HG03378 (cell line): ENCODE measurements at regions not wholly inside any gene's neighbourhood (a gene's known extent, or its start where the extent isn't known, plus 50 kb on each side); places are given as distances from the start of the nearest gene placed in this dataset.

Source experiments
- ATAC-seq: cut with Tn5 transposase; IDR thresholded peaks from one replicate; pipeline ENCODE4 v1.9.1; 2021; ENCODE audit warnings: mild to moderate bottlenecking, moderate library complexity; ENCODE audit not compliant: unreplicated experiment

DNA sequence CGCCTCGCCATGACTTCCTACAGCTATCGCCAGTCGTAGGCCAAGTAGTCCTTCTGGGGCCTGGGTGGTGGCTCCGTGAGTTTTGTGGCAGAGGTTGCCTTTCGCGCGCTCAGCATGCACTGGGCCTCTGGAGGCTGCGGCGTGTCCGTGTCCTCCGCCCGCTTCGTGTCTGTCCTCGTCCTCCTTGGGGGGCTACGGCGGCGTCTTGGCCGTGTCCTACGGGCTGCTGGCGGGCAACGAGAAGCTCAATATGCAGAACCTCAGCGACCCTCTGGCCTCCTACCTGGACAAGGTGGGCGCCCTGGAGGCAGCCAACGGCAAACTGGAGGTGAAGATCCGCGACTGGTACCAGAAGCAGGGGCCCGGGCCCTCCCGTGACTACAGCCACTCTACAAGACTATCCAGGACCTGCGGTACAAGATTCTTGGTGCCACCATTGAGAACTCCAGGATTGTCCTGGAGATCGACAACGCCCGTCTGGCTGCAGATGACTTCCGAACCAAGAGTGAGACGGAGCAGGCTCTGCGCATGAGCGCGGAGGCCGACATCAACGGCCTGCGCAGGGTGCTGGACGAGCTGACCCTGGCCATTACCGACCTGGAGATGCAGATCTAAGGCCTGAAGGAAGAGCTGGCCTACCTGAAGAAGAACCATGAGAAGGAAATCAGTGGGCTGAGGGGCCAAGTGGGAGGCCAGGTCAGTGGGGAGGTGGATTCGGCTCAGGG is 296.3 kb downstream of the OGFRL1 start:
- no peak for ATAC-seq

DNA sequence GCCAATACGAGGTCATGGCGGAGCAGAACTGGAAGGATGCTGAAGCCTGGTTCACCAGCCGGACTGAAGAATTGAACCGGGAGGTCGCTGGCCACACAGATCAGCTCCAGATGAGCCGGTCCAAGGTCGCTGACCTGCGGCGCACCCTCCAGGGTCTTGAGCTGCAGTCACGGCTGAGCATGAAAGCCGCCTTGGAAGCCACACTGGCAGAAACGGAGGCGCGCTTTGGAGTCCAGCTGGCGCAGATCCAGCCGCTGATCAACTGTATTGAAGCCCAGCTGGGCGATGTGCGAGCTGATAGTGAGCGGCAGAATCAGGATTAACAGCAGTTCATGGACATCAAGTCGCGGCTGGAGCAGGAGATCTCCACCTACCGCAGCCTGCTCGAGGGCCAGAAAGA is 296.9 kb downstream of the OGFRL1 start:
- ATAC-seq: no peak

DNA sequence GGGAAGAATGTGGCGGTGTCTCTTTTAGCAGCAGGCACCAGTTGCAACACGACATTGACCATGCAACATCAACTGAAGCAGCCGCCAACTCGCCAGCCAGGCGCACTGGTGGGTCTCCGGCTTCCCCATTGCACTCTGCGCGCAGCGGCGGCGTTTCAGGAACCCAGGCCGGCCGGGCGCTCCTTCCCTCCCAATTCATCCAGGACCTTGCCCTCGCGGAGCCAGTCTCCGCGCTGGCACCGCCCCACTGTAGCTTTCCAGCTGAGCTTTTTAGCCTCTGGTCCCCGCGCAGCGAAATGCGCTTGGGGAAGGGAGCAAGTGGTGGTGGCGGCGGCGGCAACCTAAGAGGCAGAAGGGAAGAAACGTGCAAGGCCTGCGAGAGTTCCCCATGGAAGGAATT is 297.9 kb upstream of the RIMS1 start:
- ATAC-seq: no peak

DNA sequence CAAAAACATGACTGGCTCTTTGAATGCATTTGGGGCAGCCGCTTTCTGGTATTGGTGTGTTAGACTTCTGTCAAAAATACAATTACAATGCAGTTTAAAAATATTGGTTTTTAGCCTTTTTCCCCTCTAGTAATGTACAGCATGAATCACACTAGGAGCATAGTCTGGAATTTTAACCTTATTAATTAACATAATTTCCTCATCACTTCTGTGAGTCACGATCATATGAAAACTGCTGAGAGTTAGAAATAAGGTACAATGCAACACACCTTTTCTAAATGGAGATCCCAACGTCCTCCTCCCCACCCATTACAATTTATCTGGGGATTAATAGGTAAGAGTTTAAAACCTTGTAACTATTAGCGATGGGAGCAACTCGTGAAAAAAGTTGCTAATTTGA is 297.1 kb upstream of the RIMS1 start:
- ATAC-seq: no peak

DNA sequence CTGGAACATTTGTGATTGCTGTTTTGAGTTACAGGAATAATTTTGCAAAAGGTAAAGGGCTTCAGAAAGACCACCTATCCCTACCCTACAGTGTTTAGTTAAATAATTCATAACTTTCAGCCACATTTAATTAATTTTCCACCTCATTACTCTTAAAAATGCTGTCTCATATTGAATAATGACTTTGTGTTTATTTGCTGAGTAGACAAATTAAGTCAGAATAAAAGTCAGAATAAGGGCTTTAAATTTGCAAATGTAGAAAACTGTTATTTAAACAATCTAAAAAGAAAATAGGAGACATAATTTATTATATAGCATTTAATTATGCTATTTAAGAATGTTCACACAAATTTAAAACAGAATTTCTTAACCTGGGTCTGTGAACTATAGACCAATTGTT is 293.7 kb upstream of the RIMS1 start:
- no peak for ATAC-seq

DNA sequence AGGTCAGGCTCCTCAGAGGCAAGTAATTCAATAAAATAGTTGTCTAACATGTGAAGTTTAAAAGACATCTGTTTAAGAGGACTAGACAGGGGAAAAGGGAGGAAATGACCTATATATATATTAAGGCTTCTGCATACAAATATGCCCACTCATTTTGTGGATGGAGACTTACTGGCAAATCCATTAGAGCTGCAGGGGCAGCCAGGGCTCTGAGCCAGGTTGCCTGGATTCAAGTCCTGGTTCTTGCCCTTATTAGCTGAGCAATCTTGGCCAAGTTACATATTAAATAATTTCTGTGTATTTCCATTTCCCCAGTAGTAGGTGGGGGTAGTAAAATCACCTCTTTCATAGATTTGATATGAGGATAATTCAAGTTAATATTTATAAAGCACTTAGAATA is 287.0 kb upstream of the RIMS1 start:
- no peak for ATAC-seq

DNA sequence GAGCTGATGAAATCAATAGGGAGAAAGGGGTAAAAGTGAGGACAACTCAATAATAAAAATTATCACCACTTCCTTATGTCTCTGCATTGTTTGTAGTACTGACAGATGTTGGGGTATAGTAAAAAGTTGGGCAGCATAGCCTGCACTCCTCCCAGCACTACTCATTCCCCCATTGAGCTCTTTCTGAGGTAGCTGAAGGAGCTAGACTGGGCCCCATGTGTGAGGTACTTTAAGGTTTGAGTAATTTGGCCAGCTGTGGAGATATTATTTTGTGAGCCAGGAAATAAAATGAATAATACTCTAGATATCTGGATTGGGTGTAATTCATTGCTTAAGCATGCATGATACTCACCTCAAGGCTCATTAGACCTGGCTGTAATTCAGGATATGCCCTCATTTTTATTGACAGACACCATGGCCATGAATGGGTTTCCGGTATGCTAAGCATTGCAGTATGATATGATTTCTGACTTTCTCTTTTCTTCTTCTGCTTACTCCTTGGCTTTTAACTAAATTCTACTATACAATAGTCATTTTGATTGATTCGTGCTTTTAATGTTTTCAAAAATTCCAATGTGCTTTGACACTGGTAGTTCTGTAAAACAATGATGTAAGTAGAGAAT is 283.9 kb upstream of the RIMS1 start:
- no peak for ATAC-seq

DNA sequence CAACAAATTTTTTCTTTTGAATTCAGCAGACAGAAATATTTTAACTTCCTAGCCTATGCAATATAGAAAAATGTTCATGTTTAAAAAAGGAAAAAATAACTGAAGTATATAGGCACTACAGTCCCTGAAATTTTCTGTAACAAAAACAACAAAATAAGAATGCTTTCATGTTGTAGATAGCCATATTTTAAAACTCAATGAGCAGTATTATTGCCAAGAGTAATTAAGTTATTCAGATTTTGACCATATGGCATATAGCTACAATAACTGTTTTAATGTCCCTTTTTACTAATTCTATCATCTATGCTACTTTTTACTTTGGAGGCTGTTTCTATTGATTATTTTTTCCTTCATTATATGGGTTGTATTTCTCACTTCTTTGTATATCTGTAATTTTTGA is 283.3 kb upstream of the RIMS1 start:
- ATAC-seq: no peak

DNA sequence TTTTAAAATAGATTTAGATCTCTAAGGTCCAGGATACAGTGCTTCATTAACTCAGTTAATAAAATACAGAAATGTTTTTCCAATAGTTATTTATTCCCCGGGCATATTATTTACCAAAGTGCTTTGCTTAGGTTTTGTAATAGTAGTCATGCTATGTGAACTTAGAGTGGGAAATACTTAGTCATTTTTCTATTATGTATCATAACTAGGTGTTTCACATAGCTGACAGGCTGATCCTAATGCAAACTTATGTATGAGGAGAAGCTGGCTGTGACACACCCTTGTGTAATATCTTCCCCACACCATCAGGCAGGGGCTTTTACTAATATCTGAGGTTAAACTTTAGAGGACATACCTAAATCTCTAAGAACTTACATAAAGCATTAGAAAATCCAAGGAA is 277.7 kb upstream of the RIMS1 start:
- ATAC-seq: no peak

DNA sequence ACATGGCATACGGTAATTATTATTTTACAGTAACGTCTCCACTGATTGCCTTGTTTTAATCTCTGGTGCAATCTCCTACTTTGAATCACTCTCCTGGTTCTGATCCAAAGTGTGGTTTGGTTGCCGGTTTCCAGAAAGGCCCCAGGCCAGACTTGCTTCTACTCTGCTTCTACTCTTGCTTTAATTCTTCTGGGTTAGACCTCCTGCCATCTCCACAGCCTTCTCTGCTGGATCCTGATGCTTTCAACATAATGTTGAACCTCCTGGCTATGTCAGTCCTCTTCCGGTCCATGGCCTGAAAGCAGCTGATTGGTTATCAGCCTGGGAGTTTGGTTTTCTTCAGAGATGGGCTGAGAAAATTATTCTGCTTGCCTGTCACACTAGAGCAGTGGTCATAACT is 266.5 kb upstream of the RIMS1 start:
- no peak for ATAC-seq

DNA sequence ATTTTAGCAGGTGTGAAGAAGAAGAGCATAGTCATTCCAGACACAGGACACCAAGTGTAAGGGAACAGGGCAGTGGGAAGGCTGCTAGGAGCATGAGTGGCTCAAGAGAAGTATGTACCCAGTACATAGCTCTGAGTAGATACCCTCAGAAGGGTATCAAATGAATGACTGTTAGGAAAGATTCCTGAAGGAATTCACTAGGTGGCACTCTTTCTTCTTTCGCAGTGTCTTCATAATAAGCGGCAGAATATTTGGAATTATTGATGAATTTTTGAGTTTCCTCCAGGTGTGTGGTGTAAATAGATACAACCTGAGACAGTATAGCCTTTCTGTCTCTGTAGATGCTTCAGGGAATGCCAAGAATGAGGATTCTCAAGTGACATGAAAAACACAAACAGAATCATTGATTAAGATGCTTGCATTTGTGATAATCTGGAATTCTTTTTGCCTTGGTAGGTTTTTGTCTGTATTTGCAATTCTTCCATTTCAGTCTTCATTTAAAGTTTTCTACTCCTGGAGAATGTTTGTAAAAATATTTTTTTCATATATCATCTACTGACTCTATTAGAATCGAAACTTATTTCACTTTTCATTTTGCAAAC is 264.3 kb upstream of the RIMS1 start:
- ATAC-seq: no peak

DNA sequence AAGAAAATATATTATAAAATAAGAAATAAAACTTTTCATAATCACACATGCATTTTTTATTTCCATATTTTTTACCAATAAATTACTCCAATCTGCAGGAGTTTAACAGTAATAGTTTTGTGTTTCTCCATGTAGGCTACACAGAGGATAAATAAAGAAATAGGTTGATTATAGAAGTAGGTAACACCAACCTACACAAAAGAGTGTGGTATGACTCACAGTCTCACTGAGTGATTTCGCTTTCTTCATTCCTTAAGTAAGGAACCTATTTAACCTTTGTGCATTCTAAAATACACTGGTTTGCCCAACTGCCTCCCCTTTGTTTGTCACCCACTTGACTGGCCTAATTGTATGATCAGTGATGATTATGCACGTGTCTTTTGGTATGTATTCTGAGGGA is 244.2 kb upstream of the RIMS1 start:
- ATAC-seq: peak; percentile 79

DNA sequence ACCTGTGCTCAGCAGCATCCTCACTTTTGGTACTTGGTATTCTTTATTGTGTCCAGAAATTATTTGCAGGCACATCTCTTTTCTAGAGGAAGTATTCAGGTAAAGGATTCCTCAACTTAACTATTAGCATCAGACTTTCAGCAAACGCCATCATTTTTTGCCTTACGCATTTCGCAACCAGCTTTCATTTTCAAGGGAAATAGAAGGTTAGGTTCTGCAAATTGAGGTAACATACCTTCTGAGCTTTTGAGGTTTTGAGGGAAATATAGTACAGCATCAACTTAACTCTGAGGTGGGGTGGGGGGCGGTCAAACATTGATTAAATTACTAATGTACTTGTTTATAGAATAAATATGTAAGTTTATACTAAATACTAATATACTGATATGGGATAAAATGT is 243.6 kb upstream of the RIMS1 start:
- no peak for ATAC-seq

DNA sequence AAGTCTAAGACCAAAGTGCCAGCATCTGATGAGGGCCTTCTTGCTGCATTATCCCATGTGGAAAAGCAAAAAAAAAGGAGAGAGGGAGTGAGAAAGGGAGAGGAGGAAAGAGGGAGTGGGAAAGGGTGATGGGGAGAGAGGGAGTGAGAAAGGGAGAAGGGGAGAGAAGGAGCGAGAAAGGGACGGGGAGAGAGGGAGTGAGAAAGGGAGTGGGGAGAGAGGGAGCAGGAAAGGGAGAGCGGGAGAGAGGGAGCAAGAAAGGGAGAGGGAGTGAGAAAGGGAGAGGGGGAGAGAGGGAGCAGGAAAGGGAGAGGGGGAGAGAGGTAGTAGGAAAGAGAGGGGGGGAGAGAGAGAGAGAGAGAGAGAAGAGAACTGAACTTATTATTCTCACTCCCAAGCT is 241.1 kb upstream of the RIMS1 start:
- no peak for ATAC-seq

DNA sequence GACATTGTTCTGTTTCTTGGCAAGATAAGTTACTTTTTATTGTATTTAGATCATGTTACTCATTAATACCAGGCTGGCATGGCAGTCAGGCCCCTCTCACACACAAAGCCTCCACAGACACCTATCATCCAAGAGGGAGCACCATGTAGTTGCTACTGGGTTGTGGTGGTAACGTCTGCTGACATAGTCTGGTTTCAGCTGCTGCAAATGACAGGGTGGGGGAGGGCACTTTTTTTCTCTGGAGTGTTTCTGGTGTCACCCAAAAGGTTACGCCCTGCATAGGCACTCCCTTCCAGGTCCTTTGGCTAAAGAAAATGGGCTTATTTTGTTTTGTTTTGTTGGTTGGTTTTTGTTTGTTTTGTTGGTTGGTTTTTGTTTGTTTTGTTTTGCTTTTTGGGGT is 236.4 kb upstream of the RIMS1 start:
- ATAC-seq: no peak

DNA sequence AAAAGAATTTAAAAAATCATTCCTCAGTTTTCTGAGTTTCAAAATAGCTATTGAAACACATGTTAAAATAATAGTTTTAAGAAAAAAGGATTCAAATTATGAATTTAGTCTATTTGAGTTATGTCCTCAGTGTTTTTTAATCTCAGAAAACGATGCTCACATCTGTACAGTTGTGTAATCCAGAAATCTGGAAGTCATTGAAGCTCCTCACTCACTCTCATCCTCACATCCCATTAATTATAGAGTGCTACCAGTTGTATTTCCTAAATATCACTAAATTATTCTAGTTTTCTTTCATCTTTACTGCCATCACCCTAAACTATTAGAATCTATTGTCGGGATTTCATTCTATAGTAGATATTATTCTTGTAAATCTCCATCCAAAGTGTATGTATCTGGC is 234.7 kb upstream of the RIMS1 start:
- ATAC-seq: no peak

DNA sequence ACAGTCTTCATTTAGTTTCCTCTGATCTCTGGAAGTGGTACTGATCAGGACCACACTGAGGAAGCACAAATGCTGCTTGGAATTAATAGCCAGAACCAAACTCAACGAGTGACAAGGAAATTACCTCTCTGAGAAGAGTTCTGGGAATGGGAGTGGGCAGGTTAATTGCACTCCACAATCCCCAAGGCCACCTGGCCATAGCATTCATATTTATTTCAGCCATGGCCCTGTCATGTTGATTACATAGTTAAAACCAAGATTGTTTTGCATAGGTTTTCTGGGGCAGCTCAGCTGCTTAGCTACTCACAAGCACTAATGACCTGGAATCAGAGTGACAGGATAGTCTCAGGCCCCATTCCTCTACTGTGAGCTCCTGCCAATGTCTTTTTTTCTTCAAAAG is 230.2 kb upstream of the RIMS1 start:
- no peak for ATAC-seq

DNA sequence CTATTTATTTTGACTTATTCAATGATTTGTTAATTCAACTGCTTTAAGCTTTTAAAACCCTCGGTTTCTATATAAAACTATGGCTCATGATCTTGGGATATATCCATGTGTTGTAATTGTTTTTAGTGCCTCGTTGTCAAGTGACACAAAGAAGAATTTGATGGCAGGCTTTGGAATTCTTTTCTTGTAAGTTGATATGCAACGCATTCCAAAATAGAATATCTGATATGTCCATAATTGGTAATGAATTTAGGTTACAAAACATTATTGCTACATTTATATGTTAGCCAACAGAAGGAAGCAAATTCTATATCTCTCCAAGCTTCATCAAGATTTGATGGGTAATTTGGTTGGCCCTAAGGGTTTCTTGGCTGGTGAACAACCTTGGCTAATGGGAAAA is 220.4 kb upstream of the RIMS1 start:
- ATAC-seq: no peak

DNA sequence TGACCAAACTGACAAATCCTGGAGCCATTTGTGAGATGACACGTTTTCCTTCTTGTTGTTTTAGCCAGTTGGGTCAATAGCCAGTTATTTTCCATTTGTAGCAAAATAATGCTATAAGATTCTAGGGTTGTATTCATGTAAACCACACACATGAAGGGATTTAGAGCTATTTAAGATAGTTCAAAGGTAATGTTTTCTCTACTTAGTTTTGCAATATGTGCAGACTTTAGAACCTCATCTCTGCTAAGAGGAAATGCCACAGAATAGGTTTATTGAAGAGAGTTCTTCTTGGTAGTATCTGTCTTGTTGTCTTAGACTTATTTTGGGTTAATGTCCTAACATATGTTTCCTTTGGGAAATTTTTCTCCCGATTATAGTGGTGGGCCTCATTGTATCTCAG is 213.5 kb upstream of the RIMS1 start:
- ATAC-seq: no peak

DNA sequence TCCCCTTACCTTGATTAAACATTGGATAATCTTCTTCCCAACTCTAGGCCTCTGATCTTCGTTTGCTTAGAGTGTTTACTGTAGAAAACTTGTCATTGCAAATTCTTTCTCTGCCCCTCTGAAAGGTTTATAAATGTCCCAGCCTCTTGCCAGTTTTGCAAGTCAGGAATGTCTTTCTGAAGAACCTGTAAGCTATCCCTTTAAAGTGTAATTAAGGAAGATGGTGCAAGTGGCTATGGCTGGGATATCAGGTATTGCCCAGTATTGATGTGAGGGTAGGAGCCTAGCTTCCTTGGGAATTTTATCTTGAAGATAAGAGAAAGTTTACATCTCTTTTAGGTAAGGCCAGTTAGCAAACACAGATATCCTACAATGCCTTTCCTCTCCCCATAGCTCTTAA is 211.0 kb upstream of the RIMS1 start:
- ATAC-seq: no peak

DNA sequence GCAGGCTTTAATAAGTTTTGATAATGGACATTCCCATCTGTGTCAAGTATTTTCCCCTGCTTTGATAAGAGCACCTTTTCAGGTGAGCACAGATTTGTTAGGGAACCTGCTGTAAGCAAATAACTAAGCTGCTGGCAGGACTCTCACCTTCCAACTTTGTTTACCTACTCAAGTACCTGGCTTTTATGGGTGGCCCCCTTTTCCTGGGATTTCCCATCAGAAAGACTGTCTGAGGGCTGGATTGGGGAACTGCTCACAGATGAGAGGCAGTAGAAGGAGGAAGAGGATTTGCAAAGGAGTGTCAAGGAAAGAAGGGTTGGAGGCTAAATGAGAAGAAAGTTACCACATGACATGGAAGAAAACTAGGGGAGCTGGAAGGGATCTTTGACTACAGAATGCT is 210.1 kb upstream of the RIMS1 start:
- no peak for ATAC-seq

DNA sequence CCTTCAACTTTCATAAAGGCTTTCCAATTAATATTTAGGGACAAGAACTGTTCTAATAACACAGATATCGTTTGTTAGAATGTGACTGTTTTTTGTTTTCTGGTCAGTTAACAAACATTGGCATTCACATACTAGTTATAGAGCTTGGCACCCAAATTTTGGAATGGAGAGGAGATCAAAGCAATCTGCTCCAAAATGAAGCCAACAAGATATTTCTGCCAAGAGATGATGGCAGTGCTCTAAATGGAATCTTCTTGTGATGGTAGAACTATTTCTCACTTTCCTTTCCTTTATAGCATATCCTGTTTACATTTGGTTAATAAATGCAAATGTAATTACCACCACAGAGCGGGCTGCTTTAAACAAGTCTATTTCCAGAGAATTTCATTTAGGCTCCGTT is 208.3 kb upstream of the RIMS1 start:
- ATAC-seq: no peak
